Panc1 (cell line): ENCODE measurements at regions not wholly inside any gene's neighbourhood (a gene's known extent, or its start where the extent isn't known, plus 50 kb on each side); places are given as distances from the start of the nearest gene placed in this dataset.
"Not testable (repeated sequence)": the region's sequence is repeated elsewhere in the genome, so short reads cannot be mapped to it uniquely, and the experiment has no call there.

Experiments
- CTCF ChIP-seq: fragments of 450-650 bp; IDR thresholded peaks from 2 replicates; pipeline ENCODE4 v1.5.1; 2017; ENCODE audit warnings: mild to moderate bottlenecking
- POLR2AphosphoS5 ChIP-seq: IDR thresholded peaks from 2 replicates; pipeline ENCODE4 v1.6.1; 2012; ENCODE audit warnings: mild to moderate bottlenecking, low read depth, low read length, moderate library complexity
- REST ChIP-seq, 2 experiments: IDR thresholded peaks; 2 replicates each; pipeline ENCODE4 v1.6.1; 2011 to 2012; ENCODE audit warnings: low read depth in 2 of 2, control low read depth in 1 of 2, low read length in 1 of 2, mild to moderate bottlenecking in 1 of 2, moderate library complexity in 1 of 2; ENCODE audit not compliant: insufficient read depth in 1 of 2
- SIN3A ChIP-seq: IDR thresholded peaks from 2 replicates; pipeline ENCODE4 v1.6.1; 2012; ENCODE audit warnings: low read depth, mild to moderate bottlenecking, low read length, moderate library complexity, borderline replicate concordance; ENCODE audit not compliant: insufficient read depth

- not testable (repeated sequence) for TF ChIP-seq REST (IDR thresholded peaks at IDR 0.05; ENCODE audit: insufficient read depth in 1 of 2, low read depth in 2 of 2, low read length in 1 of 2); CTCF; POLR2AphosphoS5; SIN3A
Measured at GRCh38 chr16:16624367-16624766, 245.4 kb downstream of the NPIPA7 start.
